Activated T-cell treated with anti-CD3 and anti-CD28 coated beads, Interleukin-2, amount 50 U/mL, for 4 hours (primary cell): ENCODE measurements at regions not wholly inside any gene's neighbourhood (a gene's known extent, or its start where the extent isn't known, plus 50 kb on each side); places are given as distances from the start of the nearest gene placed in this dataset.

Experiments
- ATAC-seq, 2 donors: fragments of 200-7000 bp; cut with Tn5 transposase; one replicate each; pipeline ENCODE4 v1.10.0; 2021
- DNase-seq: peaks from one replicate; pipeline ENCODE4 v3.0.0-alpha.2; 2020
- H3K27me3 Mint-ChIP-seq: one replicate; pipeline ENCODE4 v1.8.0; 2021; ENCODE audit warnings: low read depth, mixed read lengths
- H3K36me3 Mint-ChIP-seq: one replicate; pipeline ENCODE4 v1.8.0; 2022; ENCODE audit warnings: mixed read lengths; ENCODE audit not compliant: insufficient read depth
- H3K4me1 Mint-ChIP-seq: one replicate; pipeline ENCODE4 v1.8.0; 2021; ENCODE audit warnings: low read depth, mixed read lengths
- H3K4me3 Mint-ChIP-seq: one replicate; pipeline ENCODE4 v1.8.0; 2021; ENCODE audit warnings: mild to moderate bottlenecking, moderate library complexity, mixed read lengths
- H3K9me3 Mint-ChIP-seq: one replicate; pipeline ENCODE4 v1.8.0; 2021; ENCODE audit warnings: mixed read lengths

- no peaks in the 10 kb centered on the region for H3K9me3 Mint-ChIP-seq
- DNase-seq, result no peak
- H3K36me3 Mint-ChIP-seq, result no peaks in the 10 kb centered on the region
- no peak for ATAC-seq
- H3K4me1 Mint-ChIP-seq, result no peaks in the 10 kb centered on the region
- H3K27me3 Mint-ChIP-seq, result no peaks in the 10 kb centered on the region
- H3K4me3 Mint-ChIP-seq, result no peak overlapping the region
Observed at GRCh38 chr5:167827766-167828165, 463.7 kb upstream of the WWC1 start.

- Mint-ChIP-seq H3K4me1 (no peaks in the 10 kb centered on the region), H3K27me3 (no peaks in the 10 kb centered on the region), H3K9me3 (peaks cover 5% of the 10 kb centered on the region), H3K36me3 (no peaks in the 10 kb centered on the region), H3K4me3 (no peak overlapping the region)
- ATAC-seq (no peak), DNase-seq (no peak)
Observed at GRCh38 chr5:167831754-167832504, 459.5 kb upstream of the WWC1 start.

- Mint-ChIP-seq H3K9me3 (peaks cover 5% of the 10 kb centered on the region), H3K4me3 (no peak overlapping the region), H3K36me3 (no peaks in the 10 kb centered on the region), H3K27me3 (no peaks in the 10 kb centered on the region), H3K4me1 (no peaks in the 10 kb centered on the region)
- DNase-seq (no peak), ATAC-seq (no peak)
Observed at GRCh38 chr5:167832609-167833008, 458.8 kb upstream of the WWC1 start.

- ATAC-seq (no peak), DNase-seq (no peak)
- Mint-ChIP-seq H3K4me1 (no peaks in the 10 kb centered on the region), H3K36me3 (no peaks in the 10 kb centered on the region), H3K4me3 (no peak overlapping the region), H3K9me3 (peaks cover 5% of the 10 kb centered on the region), H3K27me3 (no peaks in the 10 kb centered on the region)
Observed at GRCh38 chr5:167833456-167833855, 458.0 kb upstream of the WWC1 start.

GRCh38 chr5:167835146-167835545, 456.3 kb upstream of the WWC1 start:
- no peak for DNase-seq
- H3K4me1 Mint-ChIP-seq, result no peaks in the 10 kb centered on the region
- no peak overlapping the region for H3K4me3 Mint-ChIP-seq
- peaks cover 5% of the 10 kb centered on the region for H3K9me3 Mint-ChIP-seq
- ATAC-seq, result no peak
- H3K36me3 Mint-ChIP-seq, result no peaks in the 10 kb centered on the region
- no peaks in the 10 kb centered on the region for H3K27me3 Mint-ChIP-seq

- Mint-ChIP-seq H3K36me3 (no peaks in the 10 kb centered on the region), H3K4me1 (no peaks in the 10 kb centered on the region), H3K27me3 (no peaks in the 10 kb centered on the region), H3K4me3 (no peak overlapping the region), H3K9me3 (peaks cover 5% of the 10 kb centered on the region)
- no peak for DNase-seq
- no peak for ATAC-seq
Observed at GRCh38 chr5:167837127-167837526, 454.3 kb upstream of the WWC1 start.

GRCh38 chr5:167839065-167839464, 452.4 kb upstream of the WWC1 start:
- no peaks in the 10 kb centered on the region for H3K36me3 Mint-ChIP-seq
- no peaks in the 10 kb centered on the region for H3K27me3 Mint-ChIP-seq
- no peak for DNase-seq
- H3K9me3 Mint-ChIP-seq, result no peaks in the 10 kb centered on the region
- no peak for ATAC-seq
- no peak overlapping the region for H3K4me3 Mint-ChIP-seq
- H3K4me1 Mint-ChIP-seq, result no peaks in the 10 kb centered on the region

- no peaks in the 10 kb centered on the region for H3K27me3 Mint-ChIP-seq
- no peak overlapping the region for H3K4me3 Mint-ChIP-seq
- no peaks in the 10 kb centered on the region for H3K36me3 Mint-ChIP-seq
- no peaks in the 10 kb centered on the region for H3K4me1 Mint-ChIP-seq
- ATAC-seq (no peak), DNase-seq (no peak)
- no peaks in the 10 kb centered on the region for H3K9me3 Mint-ChIP-seq
Observed at GRCh38 chr5:167840527-167841130, 450.8 kb upstream of the WWC1 start.

- no peaks in the 10 kb centered on the region for H3K36me3 Mint-ChIP-seq
- peaks cover 4% of the 10 kb centered on the region for H3K9me3 Mint-ChIP-seq
- DNase-seq, result no peak
- H3K4me1 Mint-ChIP-seq, result no peaks in the 10 kb centered on the region
- no peak for ATAC-seq
- no peak overlapping the region for H3K4me3 Mint-ChIP-seq
- peaks cover 3% of the 10 kb centered on the region for H3K27me3 Mint-ChIP-seq
Observed at GRCh38 chr5:167843881-167844572, 447.4 kb upstream of the WWC1 start.

- H3K4me3 Mint-ChIP-seq, result no peak overlapping the region
- no peaks in the 10 kb centered on the region for H3K36me3 Mint-ChIP-seq
- ATAC-seq, result no peak
- no peak for DNase-seq
- H3K27me3 Mint-ChIP-seq, result peaks cover 3% of the 10 kb centered on the region
- peaks cover 4% of the 10 kb centered on the region for H3K9me3 Mint-ChIP-seq
- H3K4me1 Mint-ChIP-seq, result no peaks in the 10 kb centered on the region
Observed at GRCh38 chr5:167845952-167846351, 445.5 kb upstream of the WWC1 start.

- DNase-seq, result no peak
- Mint-ChIP-seq H3K36me3 (no peaks in the 10 kb centered on the region), H3K27me3 (peaks cover 3% of the 10 kb centered on the region), H3K4me3 (no peak overlapping the region), H3K4me1 (no peaks in the 10 kb centered on the region), H3K9me3 (peaks cover 4% of the 10 kb centered on the region)
- no peak for ATAC-seq
Observed at GRCh38 chr5:167849874-167850273, 441.6 kb upstream of the WWC1 start.

- no peaks in the 10 kb centered on the region for H3K36me3 Mint-ChIP-seq
- peaks cover 2% of the 10 kb centered on the region for H3K9me3 Mint-ChIP-seq
- ATAC-seq (no peak), DNase-seq (no peak)
- H3K4me1 Mint-ChIP-seq, result no peaks in the 10 kb centered on the region
- no peak overlapping the region for H3K4me3 Mint-ChIP-seq
- H3K27me3 Mint-ChIP-seq, result peaks cover under 1% of the 10 kb centered on the region
Observed at GRCh38 chr5:167850911-167851310, 440.5 kb upstream of the WWC1 start.

- no peak overlapping the region for H3K4me3 Mint-ChIP-seq
- DNase-seq, result no peak
- H3K4me1 Mint-ChIP-seq, result no peaks in the 10 kb centered on the region
- no peak for ATAC-seq
- H3K36me3 Mint-ChIP-seq, result no peaks in the 10 kb centered on the region
- H3K27me3 Mint-ChIP-seq, result no peaks in the 10 kb centered on the region
- H3K9me3 Mint-ChIP-seq, result no peaks in the 10 kb centered on the region
Observed at GRCh38 chr5:167851416-167851815, 440.0 kb upstream of the WWC1 start.

GRCh38 chr5:167852515-167852914, 438.9 kb upstream of the WWC1 start:
- ATAC-seq, result no peak
- Mint-ChIP-seq H3K4me1 (no peaks in the 10 kb centered on the region), H3K27me3 (no peaks in the 10 kb centered on the region), H3K9me3 (no peaks in the 10 kb centered on the region), H3K4me3 (no peak overlapping the region), H3K36me3 (no peaks in the 10 kb centered on the region)
- no peak for DNase-seq

- Mint-ChIP-seq H3K9me3 (no peaks in the 10 kb centered on the region), H3K27me3 (no peaks in the 10 kb centered on the region), H3K4me1 (no peaks in the 10 kb centered on the region), H3K4me3 (no peak overlapping the region), H3K36me3 (no peaks in the 10 kb centered on the region)
- no peak for ATAC-seq
- no peak for DNase-seq
Observed at GRCh38 chr5:167853421-167853820, 438.0 kb upstream of the WWC1 start.
